Suprapubic skin (tissue), 4 donors: ENCODE measurements at regions not wholly inside any gene's neighbourhood (a gene's known extent, or its start where the extent isn't known, plus 50 kb on each side); places are given as distances from the start of the nearest gene placed in this dataset.

Experiments
- DNase-seq, 2 donors: peaks; one replicate each; pipeline ENCODE4 v3.0.0-alpha.2; 2019; ENCODE audit warnings: low spot score in 2 of 2
- H3K27ac ChIP-seq: fragments of 200-600 bp; sonication (generic); one replicate; pipeline ENCODE4 v1.5.1; 2019
- H3K27me3 ChIP-seq: fragments of 200-600 bp; sonication (generic); one replicate; pipeline ENCODE4 v1.5.1; 2019
- H3K36me3 ChIP-seq: fragments of 200-600 bp; sonication (generic); one replicate; pipeline ENCODE4 v1.5.1; 2019
- H3K4me1 ChIP-seq: fragments of 200-600 bp; sonication (generic); one replicate; pipeline ENCODE4 v1.5.1; 2019
- H3K4me3 ChIP-seq: fragments of 200-600 bp; sonication (generic); one replicate; pipeline ENCODE4 v1.5.1; 2019; ENCODE audit warnings: mild to moderate bottlenecking
- H3K9me3 ChIP-seq: fragments of 200-600 bp; sonication (generic); one replicate; pipeline ENCODE4 v1.5.1; 2019
- EP300 ChIP-seq: sonication (generic); formaldehyde crosslinking; IDR thresholded peaks from one replicate; pipeline ENCODE4 v1.6.1; 2017; ENCODE audit warnings: antibody characterized with exemption
- POLR2A ChIP-seq, 2 donors: fragments of 450-650 bp; IDR thresholded peaks; one replicate each; pipeline ENCODE4 v1.6.1; 2017; ENCODE audit warnings: antibody characterized with exemption in 2 of 2, mild to moderate bottlenecking in 2 of 2, moderate library complexity in 2 of 2
- POLR2AphosphoS5 ChIP-seq, 3 donors: sonication (generic); formaldehyde crosslinking; IDR thresholded peaks; one replicate each; pipeline ENCODE4 v1.6.1; 2017; ENCODE audit warnings: antibody characterized with exemption in 3 of 3
- WGBS: methylation state at CpG from one replicate; pipeline ENCODE4 v1.1.5; 2018; 5-methylcytosine and 5-hydroxymethylcytosine counted together
- TF ChIP-seq, protein P1 (sequence below), 2 donors: fragments of 200-600 bp in 1 of 2; fragments of 450-650 bp in 1 of 2; sonication (generic) in 1 of 2; IDR thresholded peaks; one replicate each; pipeline ENCODE4 v1.5.1; 2016 to 2019; ENCODE audit warnings: antibody characterized with exemption in 2 of 2, mild to moderate bottlenecking in 1 of 2, moderate library complexity in 1 of 2

DNA sequence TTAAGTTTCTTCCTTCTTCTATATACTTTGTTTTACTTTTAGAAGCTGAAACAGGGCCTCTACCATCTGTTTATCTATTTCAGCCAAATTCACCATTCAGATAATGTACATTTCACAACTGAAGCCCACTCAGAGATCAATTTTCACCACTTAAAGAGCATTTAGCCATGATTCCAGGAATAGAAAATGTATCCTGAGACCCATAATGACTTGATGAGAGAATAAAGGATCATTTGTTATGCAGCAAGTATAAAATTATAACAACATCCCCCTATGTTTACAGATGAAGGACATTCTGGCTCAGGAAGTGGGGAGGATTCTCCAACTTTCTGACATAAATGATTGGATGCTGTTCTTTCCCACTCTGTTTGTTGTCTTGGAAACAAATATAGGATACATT lies 962.1 kb upstream of the EEF2KMT start:
- no peak for DNase-seq
- Histone ChIP-seq H3K36me3 (no peaks in the 10 kb centered on the region), H3K4me1 (no peaks in the 10 kb centered on the region), H3K27me3 (no peaks in the 10 kb centered on the region), H3K9me3 (no peaks in the 10 kb centered on the region), H3K27ac (no peak overlapping the region), H3K4me3 (no peak overlapping the region)
- TF ChIP-seq POLR2A (IDR thresholded peaks at IDR 0.05) (no peak), EP300 (no peak), POLR2AphosphoS5 (IDR thresholded peaks at IDR 0.05) (no peak)
- TF ChIP-seq, protein P1, sequence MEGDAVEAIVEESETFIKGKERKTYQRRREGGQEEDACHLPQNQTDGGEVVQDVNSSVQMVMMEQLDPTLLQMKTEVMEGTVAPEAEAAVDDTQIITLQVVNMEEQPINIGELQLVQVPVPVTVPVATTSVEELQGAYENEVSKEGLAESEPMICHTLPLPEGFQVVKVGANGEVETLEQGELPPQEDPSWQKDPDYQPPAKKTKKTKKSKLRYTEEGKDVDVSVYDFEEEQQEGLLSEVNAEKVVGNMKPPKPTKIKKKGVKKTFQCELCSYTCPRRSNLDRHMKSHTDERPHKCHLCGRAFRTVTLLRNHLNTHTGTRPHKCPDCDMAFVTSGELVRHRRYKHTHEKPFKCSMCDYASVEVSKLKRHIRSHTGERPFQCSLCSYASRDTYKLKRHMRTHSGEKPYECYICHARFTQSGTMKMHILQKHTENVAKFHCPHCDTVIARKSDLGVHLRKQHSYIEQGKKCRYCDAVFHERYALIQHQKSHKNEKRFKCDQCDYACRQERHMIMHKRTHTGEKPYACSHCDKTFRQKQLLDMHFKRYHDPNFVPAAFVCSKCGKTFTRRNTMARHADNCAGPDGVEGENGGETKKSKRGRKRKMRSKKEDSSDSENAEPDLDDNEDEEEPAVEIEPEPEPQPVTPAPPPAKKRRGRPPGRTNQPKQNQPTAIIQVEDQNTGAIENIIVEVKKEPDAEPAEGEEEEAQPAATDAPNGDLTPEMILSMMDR (IDR thresholded peaks at IDR 0.05), result no peak

DNA sequence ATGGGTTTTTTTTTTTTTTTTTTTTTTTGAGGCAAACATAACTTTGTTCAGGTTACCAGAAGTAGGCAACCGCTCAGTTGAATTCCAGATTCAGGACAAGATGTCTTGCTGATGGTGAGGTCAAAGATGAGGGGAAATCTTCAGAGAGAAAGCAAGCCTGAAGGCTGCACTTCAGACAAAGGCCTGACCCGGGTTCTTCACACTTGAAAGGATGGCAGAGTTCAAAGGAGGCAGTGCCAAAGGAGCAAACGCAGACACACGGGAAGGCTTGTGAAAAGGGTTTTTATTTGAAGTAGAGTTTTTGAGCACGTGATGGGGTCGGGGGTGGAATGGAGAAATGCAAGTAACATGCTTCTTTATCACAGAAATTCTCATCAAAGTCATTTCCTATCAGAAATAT lies 960.2 kb upstream of the EEF2KMT start:
- TF ChIP-seq EP300, result no peak
- no peak for TF ChIP-seq POLR2AphosphoS5 (IDR thresholded peaks at IDR 0.05)
- TF ChIP-seq, protein P1 (IDR thresholded peaks at IDR 0.05), result no peak
- H3K27ac ChIP-seq, result no peak overlapping the region
- H3K4me3 ChIP-seq, result no peak overlapping the region
- 49% methylated on average over 6 of the region's 6 CpGs for WGBS
- H3K36me3 ChIP-seq, result no peaks in the 10 kb centered on the region
- H3K27me3 ChIP-seq, result no peaks in the 10 kb centered on the region
- no peak for DNase-seq
- no peaks in the 10 kb centered on the region for H3K9me3 ChIP-seq
- H3K4me1 ChIP-seq, result no peaks in the 10 kb centered on the region

DNA sequence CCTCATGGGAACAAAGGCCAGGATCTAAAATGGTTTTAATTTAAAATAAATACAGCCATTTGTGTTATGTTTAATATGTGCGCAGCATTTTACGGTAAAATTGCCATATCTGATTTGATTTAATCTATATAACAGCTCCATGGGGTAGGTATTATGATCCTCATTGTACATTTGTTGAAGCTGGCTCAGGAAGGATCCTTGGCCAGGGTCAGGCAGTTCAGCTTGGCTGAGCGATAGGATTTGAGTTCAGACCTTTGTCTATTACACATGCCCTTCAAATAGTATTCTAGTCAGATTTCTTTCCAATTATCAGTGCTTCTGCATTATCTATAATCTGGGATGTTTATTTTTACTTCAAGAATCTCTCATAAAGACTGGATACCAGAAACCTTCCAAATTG lies 950.4 kb upstream of the EEF2KMT start:
- no peak for TF ChIP-seq POLR2AphosphoS5 (IDR thresholded peaks at IDR 0.05)
- TF ChIP-seq, protein P1 (IDR thresholded peaks at IDR 0.05), result no peak
- no peak for TF ChIP-seq POLR2A (IDR thresholded peaks at IDR 0.05)
- no peak for TF ChIP-seq EP300
- H3K27me3 ChIP-seq, result no peaks in the 10 kb centered on the region
- H3K4me1 ChIP-seq, result no peaks in the 10 kb centered on the region
- DNase-seq, result no peak
- WGBS, result 73% methylated on average over 3 of the region's 3 CpGs
- H3K36me3 ChIP-seq, result no peaks in the 10 kb centered on the region
- H3K9me3 ChIP-seq, result peaks cover 6% of the 10 kb centered on the region
- no peak overlapping the region for H3K4me3 ChIP-seq
- H3K27ac ChIP-seq, result no peak overlapping the region

GRCh38 chr16:6047325-6047724 lies 949.7 kb upstream of the EEF2KMT start:
- no peaks in the 10 kb centered on the region for H3K4me1 ChIP-seq
- no peak for DNase-seq
- H3K36me3 ChIP-seq, result no peaks in the 10 kb centered on the region
- H3K9me3 ChIP-seq, result peaks cover 6% of the 10 kb centered on the region
- WGBS, result 75% methylated on average over 3 of the region's 3 CpGs
- H3K27me3 ChIP-seq, result no peaks in the 10 kb centered on the region
- TF ChIP-seq, protein P1 (IDR thresholded peaks at IDR 0.05), result no peak
- no peak for TF ChIP-seq POLR2A (IDR thresholded peaks at IDR 0.05)
- no peak for TF ChIP-seq POLR2AphosphoS5 (IDR thresholded peaks at IDR 0.05)
- TF ChIP-seq EP300, result no peak
- H3K27ac ChIP-seq, result no peak overlapping the region
- H3K4me3 ChIP-seq, result no peak overlapping the region

DNA sequence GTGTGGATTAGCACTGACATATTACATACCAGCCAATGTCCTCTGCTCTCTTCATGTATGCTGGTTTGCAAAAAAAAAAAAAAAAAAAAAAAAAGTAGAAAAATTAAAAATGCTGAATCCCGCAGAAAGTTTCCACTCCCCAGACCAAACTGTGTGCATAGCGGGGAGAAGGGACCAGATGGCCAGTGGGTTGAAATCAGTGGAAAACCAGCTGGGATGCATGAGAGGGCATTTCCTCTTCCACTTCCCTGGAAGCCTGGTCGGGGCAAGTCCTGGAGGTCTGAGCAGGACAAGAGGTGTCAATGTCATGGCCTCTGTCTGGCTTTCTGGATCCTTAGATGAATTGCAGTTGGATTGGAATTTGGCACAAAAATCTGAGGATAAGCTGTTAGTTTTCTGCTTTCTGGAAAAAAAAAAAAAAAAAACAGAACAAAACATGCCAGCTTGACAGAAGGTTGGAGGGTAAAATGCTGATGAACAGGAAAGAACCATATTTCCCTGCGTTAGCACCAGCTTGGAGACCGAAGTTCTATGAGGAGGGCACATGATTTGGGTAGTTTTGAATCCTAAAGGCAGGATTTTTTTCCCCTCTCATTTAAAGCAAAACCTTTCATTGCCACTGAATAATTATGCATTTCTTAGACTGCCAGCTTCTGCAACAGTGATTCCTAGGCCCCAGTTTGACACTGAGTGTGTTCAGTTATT lies 941.5 kb upstream of the EEF2KMT start:
- no peaks in the 10 kb centered on the region for H3K4me1 ChIP-seq
- no peak for TF ChIP-seq POLR2AphosphoS5 (IDR thresholded peaks at IDR 0.05)
- TF ChIP-seq EP300, result no peak
- no peak for TF ChIP-seq POLR2A (IDR thresholded peaks at IDR 0.05)
- TF ChIP-seq, protein P1 (IDR thresholded peaks at IDR 0.05), result no peak
- no peak overlapping the region for H3K4me3 ChIP-seq
- H3K36me3 ChIP-seq, result no peaks in the 10 kb centered on the region
- no peak for DNase-seq
- peaks cover 6% of the 10 kb centered on the region for H3K9me3 ChIP-seq
- WGBS, result 87% methylated on average over 5 of the region's 5 CpGs
- H3K27me3 ChIP-seq, result no peaks in the 10 kb centered on the region
- no peak overlapping the region for H3K27ac ChIP-seq
